Activated B cell treated with CpG ODN at 0.5 μM for 24 hours (primary cell): ENCODE measurements at regions not wholly inside any gene's neighbourhood (a gene's known extent, or its start where the extent isn't known, plus 50 kb on each side); places are given as distances from the start of the nearest gene placed in this dataset.

Source experiments
- ATAC-seq: fragments of 200-7000 bp; cut with Tn5 transposase; one replicate; pipeline ENCODE4 v1.10.0; 2021; ENCODE audit warnings: low read depth, mild to moderate bottlenecking, moderate library complexity
- CTCF ChIA-PET: fragments of 350-600 bp; sonication (Branson Sonifier 250); formaldehyde crosslinking; loops from one replicate; lab custom pipeline; 2021; ENCODE audit warnings: antibody characterized with exemption; lab: Charles Lee
- POLR2A ChIA-PET: fragments of 350-600 bp; sonication (Branson Sonifier 250); formaldehyde crosslinking; loops from one replicate; lab custom pipeline; 2021; ENCODE audit warnings: antibody characterized with exemption; lab: Charles Lee
- DNase-seq: peaks from one replicate; pipeline ENCODE4 v3.0.0; 2022
- H3K27ac Mint-ChIP-seq: one replicate; pipeline ENCODE4 v1.8.0; 2020; ENCODE audit warnings: mixed read lengths
- H3K27me3 Mint-ChIP-seq: one replicate; pipeline ENCODE4 v1.8.0; 2021; ENCODE audit warnings: mixed read lengths
- H3K36me3 Mint-ChIP-seq: one replicate; pipeline ENCODE4 v1.8.0; 2021; ENCODE audit warnings: low read depth, mixed read lengths
- H3K4me1 Mint-ChIP-seq: one replicate; pipeline ENCODE4 v1.8.0; 2021; ENCODE audit warnings: mixed read lengths
- H3K4me3 Mint-ChIP-seq: one replicate; pipeline ENCODE4 v1.8.0; 2020; ENCODE audit warnings: mild to moderate bottlenecking, mixed read lengths
- H3K9me3 Mint-ChIP-seq: one replicate; pipeline ENCODE4 v1.8.0; 2020; ENCODE audit warnings: mixed read lengths
- intact Hi-C: fragments of 100-400 bp; cut with micrococcal nuclease; formaldehyde crosslinking; loops from one replicate; pipeline ENCODE4 v1.15.1; 2024
- TF ChIP-seq, protein P1 (sequence below): fragments of 200-600 bp; IDR thresholded peaks from one replicate; pipeline ENCODE4 v1.8.0; 2022; ENCODE audit warnings: antibody characterized with exemption, mild to moderate bottlenecking

DNA sequence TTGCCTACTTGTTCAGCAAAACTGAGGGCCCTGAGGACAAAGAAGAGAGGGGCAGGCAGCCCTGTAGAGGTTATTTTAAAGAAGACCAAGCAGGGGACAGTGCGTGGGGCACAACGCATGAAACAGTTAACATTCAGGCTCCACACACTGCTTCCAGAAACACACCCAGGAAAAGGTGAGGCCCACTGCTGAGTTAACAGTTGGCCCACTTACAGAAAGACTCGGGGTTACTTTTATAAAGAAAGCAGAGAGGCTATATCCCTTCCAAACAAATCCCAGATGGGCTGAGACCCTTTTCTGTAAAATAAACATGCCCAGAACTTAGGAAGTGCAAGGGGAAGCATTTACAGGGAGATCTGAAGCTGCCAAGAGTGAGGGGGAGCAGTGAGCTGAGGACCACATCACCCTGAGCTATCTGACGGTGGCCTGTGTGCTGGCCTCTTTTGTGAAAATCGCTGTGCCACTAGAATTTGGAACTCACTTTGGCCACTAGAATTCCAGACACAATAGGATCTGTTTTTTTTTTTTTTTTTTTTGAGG, 49.8 kb upstream of the SSTR4 start:
- no peak overlapping the region for H3K4me3 Mint-ChIP-seq
- H3K36me3 Mint-ChIP-seq: no peaks in the 10 kb centered on the region
- H3K9me3 Mint-ChIP-seq: peaks cover 4% of the 10 kb centered on the region
- no peak for ATAC-seq
- DNase-seq: no peak
- H3K27me3 Mint-ChIP-seq: peaks cover 11% of the 10 kb centered on the region
- H3K27ac Mint-ChIP-seq: no peak overlapping the region
- no peaks in the 10 kb centered on the region for H3K4me1 Mint-ChIP-seq
- ChIA-PET POLR2A (no interaction called here), CTCF (no interaction called here)
- intact Hi-C loops: no loop called here
- TF ChIP-seq, protein P1, sequence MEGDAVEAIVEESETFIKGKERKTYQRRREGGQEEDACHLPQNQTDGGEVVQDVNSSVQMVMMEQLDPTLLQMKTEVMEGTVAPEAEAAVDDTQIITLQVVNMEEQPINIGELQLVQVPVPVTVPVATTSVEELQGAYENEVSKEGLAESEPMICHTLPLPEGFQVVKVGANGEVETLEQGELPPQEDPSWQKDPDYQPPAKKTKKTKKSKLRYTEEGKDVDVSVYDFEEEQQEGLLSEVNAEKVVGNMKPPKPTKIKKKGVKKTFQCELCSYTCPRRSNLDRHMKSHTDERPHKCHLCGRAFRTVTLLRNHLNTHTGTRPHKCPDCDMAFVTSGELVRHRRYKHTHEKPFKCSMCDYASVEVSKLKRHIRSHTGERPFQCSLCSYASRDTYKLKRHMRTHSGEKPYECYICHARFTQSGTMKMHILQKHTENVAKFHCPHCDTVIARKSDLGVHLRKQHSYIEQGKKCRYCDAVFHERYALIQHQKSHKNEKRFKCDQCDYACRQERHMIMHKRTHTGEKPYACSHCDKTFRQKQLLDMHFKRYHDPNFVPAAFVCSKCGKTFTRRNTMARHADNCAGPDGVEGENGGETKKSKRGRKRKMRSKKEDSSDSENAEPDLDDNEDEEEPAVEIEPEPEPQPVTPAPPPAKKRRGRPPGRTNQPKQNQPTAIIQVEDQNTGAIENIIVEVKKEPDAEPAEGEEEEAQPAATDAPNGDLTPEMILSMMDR: no peak
